Neural progenitor cell (in vitro differentiated cells): ENCODE measurements at regions not wholly inside any gene's neighbourhood (a gene's known extent, or its start where the extent isn't known, plus 50 kb on each side); places are given as distances from the start of the nearest gene placed in this dataset.

Experiments used
- EZH2phosphoT487 ChIP-seq: fragments of 200-600 bp; sonication (generic); IDR thresholded peaks from 2 replicates; pipeline ENCODE4 v1.6.1; 2017; ENCODE audit warnings: antibody characterized with exemption
- TF ChIP-seq, protein P1 (sequence below): fragments of 200-600 bp; sonication (generic); IDR thresholded peaks from 2 replicates; pipeline ENCODE4 v1.5.1; 2017; ENCODE audit warnings: antibody characterized with exemption, mild to moderate bottlenecking

DNA sequence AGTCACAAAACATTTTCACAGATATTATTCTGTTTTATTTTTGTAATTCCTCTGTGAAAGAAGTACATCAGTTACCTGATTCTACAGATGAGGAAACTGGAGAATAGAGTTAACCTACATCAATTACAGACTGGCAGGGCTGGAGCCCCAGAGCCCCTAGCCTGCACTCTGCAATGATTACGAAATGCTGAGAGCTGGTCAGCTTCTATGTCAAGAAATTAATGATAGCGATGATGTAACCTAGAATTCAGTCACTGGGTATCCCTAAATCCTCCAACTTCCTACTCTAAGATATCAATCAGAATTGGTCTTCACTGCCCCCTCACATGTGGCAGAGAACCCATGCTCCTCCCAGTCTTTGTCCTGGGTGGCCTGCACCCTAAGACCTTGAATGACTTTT lies 273.5 kb upstream of the PLET1 start:
- TF ChIP-seq, protein P1, sequence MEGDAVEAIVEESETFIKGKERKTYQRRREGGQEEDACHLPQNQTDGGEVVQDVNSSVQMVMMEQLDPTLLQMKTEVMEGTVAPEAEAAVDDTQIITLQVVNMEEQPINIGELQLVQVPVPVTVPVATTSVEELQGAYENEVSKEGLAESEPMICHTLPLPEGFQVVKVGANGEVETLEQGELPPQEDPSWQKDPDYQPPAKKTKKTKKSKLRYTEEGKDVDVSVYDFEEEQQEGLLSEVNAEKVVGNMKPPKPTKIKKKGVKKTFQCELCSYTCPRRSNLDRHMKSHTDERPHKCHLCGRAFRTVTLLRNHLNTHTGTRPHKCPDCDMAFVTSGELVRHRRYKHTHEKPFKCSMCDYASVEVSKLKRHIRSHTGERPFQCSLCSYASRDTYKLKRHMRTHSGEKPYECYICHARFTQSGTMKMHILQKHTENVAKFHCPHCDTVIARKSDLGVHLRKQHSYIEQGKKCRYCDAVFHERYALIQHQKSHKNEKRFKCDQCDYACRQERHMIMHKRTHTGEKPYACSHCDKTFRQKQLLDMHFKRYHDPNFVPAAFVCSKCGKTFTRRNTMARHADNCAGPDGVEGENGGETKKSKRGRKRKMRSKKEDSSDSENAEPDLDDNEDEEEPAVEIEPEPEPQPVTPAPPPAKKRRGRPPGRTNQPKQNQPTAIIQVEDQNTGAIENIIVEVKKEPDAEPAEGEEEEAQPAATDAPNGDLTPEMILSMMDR, result no peak
- TF ChIP-seq EZH2phosphoT487, result no peak
